ENCODE measurements at regions not wholly inside any gene's neighbourhood (a gene's known extent, or its start where the extent isn't known, plus 50 kb on each side); places are given as distances from the start of the nearest gene placed in this dataset.

DNA sequence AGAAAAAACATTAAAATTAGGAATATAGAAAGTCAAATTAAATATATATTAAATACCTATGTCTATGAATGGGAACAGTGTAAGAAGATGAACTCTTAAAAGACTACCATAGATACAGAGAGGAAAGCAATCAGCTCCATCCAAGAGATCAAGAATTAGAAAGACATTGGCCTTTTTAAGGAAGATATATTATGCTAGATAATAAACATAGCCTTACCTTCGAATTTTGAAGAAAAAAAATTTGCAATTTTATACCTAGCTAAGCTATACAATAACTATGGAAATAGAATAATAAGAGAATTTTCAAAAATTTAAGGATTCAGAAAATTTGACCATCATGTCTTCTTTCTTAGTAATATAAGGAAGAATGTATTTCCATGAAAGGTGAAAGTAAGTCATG lies 74.7 kb upstream of the MYT1L start:
- Histone ChIP-seq H3K36me3 (ENCODE audit: control insufficient read depth, insufficient read depth, low read length) (no peaks in the 10 kb centered on the region), H3K27me3 (ENCODE audit: control insufficient read depth, insufficient read depth, low read length) (no peaks in the 10 kb centered on the region), H3K27ac (ENCODE audit: low read length) (no peak overlapping the region), H3K4me3 (ENCODE audit: low read length) (no peak overlapping the region), H3K4me1 (ENCODE audit: control insufficient read depth, insufficient read depth, low read length) (no peaks in the 10 kb centered on the region), H3K9me3 (replicated peaks; ENCODE audit: control insufficient read depth, low read depth, low read length) (no peaks in the 10 kb centered on the region)
- WGBS (ENCODE audit: insufficient coverage), result no CpG with 5 or more reads among the region's 1 CpG
- DNase-seq, result no peak

GRCh38 chr2:2400286-2401038 lies 69.4 kb upstream of the MYT1L start:
- WGBS (ENCODE audit: insufficient coverage), result 66% methylated on average over 12 of the region's 18 CpGs
- no peaks in the 10 kb centered on the region for H3K36me3 ChIP-seq (ENCODE audit: control insufficient read depth, insufficient read depth, low read length)
- H3K9me3 ChIP-seq (replicated peaks; ENCODE audit: control insufficient read depth, low read depth, low read length), result no peaks in the 10 kb centered on the region
- H3K4me1 ChIP-seq (ENCODE audit: control insufficient read depth, insufficient read depth, low read length), result no peaks in the 10 kb centered on the region
- DNase-seq, result no peak
- H3K27me3 ChIP-seq (ENCODE audit: control insufficient read depth, insufficient read depth, low read length), result no peaks in the 10 kb centered on the region
- H3K4me3 ChIP-seq (ENCODE audit: low read length), result no peak overlapping the region
- H3K27ac ChIP-seq (ENCODE audit: low read length), result no peak overlapping the region

GRCh38 chr2:2399396-2399795 lies 68.3 kb upstream of the MYT1L start:
- WGBS (ENCODE audit: insufficient coverage), result 73% methylated on average over 8 of the region's 8 CpGs
- H3K9me3 ChIP-seq (replicated peaks; ENCODE audit: control insufficient read depth, low read depth, low read length), result no peaks in the 10 kb centered on the region

DNA sequence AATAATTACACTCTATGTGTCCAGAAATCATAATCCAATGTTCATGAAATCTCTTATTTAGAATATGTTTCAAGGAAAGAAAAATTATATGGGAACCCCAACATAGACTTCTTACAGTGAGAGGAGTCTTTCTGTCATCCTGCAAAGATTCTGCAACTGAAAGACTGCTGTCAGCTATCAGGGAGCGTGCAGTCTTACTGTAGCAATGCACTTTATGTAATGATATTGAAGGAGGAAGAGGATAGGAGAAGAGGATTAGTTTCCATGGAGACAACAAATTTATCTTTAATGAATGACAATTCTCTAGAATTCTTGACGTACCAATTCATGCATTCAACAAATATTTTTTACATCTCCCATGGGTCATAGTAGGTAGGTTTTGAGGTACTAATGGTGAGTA lies 61.3 kb upstream of the MYT1L start:
- Histone ChIP-seq H3K4me1 (ENCODE audit: control insufficient read depth, insufficient read depth, low read length) (no peaks in the 10 kb centered on the region), H3K27ac (ENCODE audit: low read length) (no peak overlapping the region), H3K9me3 (replicated peaks; ENCODE audit: control insufficient read depth, low read depth, low read length) (no peaks in the 10 kb centered on the region), H3K4me3 (ENCODE audit: low read length) (no peak overlapping the region), H3K27me3 (ENCODE audit: control insufficient read depth, insufficient read depth, low read length) (no peaks in the 10 kb centered on the region), H3K36me3 (ENCODE audit: control insufficient read depth, insufficient read depth, low read length) (no peaks in the 10 kb centered on the region)
- no peak for DNase-seq
- WGBS (ENCODE audit: insufficient coverage), result no CpG with 5 or more reads among the region's 2 CpGs

More at GRCh38 chr2:2399396-2399795, 68.3 kb upstream of the MYT1L start:
- Histone ChIP-seq H3K4me1 (ENCODE audit: control insufficient read depth, insufficient read depth, low read length) (no peaks in the 10 kb centered on the region), H3K27ac (ENCODE audit: low read length) (no peak overlapping the region), H3K36me3 (ENCODE audit: control insufficient read depth, insufficient read depth, low read length) (no peaks in the 10 kb centered on the region), H3K4me3 (ENCODE audit: low read length) (no peak overlapping the region), H3K27me3 (ENCODE audit: control insufficient read depth, insufficient read depth, low read length) (no peaks in the 10 kb centered on the region)
- no peak for DNase-seq

DNA sequence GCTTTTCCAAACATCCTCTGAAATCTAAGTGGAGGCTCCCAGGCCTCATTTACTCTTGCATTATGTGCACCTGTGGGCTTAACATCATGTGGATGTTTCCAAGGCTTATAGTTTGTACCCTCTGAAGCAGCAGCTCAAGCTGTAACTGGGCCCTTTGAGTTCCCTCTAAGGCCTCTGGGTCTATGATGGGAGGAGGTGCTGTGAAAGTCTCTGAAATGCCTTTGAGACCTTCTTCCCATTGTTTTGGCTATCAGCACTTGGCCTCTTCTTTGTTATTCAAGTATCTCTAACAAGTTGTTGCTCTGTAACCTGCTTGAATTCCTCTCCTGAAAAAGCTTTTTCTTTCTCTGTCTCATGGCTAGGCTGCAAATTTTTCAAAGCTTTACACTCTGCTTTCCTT lies 58.1 kb upstream of the MYT1L start:
- Histone ChIP-seq H3K36me3 (ENCODE audit: control insufficient read depth, insufficient read depth, low read length) (no peaks in the 10 kb centered on the region), H3K27me3 (ENCODE audit: control insufficient read depth, insufficient read depth, low read length) (no peaks in the 10 kb centered on the region), H3K4me1 (ENCODE audit: control insufficient read depth, insufficient read depth, low read length) (no peaks in the 10 kb centered on the region), H3K4me3 (ENCODE audit: low read length) (no peak overlapping the region), H3K9me3 (replicated peaks; ENCODE audit: control insufficient read depth, low read depth, low read length) (no peaks in the 10 kb centered on the region), H3K27ac (ENCODE audit: low read length) (no peak overlapping the region)
- DNase-seq, result no peak

Measured in muscle of leg (tissue), 3 donors.